Effector memory CD8-positive, alpha-beta T cell (primary cell): ENCODE measurements at regions not wholly inside any gene's neighbourhood (a gene's known extent, or its start where the extent isn't known, plus 50 kb on each side); places are given as distances from the start of the nearest gene placed in this dataset.

Experiments used
- ATAC-seq: fragments of 150-1000 bp; cut with Tn5 transposase; replicated peaks from 2 replicates; pipeline ENCODE4 v1.10.0; 2021; ENCODE audit warnings: mild to moderate bottlenecking, moderate library complexity
- DNase-seq, 3 experiments: peaks; one replicate each; pipeline ENCODE4 v3.0.0; 2021
- H3K27ac Mint-ChIP-seq, 2 donors: one replicate each; pipeline ENCODE4 v1.8.0; 2022; ENCODE audit warnings: mild to moderate bottlenecking in 2 of 2, mixed read lengths in 2 of 2, moderate library complexity in 2 of 2
- H3K27me3 Mint-ChIP-seq, 2 donors: one replicate each; pipeline ENCODE4 v1.8.0; 2022; ENCODE audit warnings: mixed read lengths in 2 of 2
- H3K36me3 Mint-ChIP-seq: one replicate; pipeline ENCODE4 v1.8.0; 2022; ENCODE audit warnings: mild to moderate bottlenecking, moderate library complexity, mixed read lengths; ENCODE audit not compliant: insufficient read depth
- H3K4me1 Mint-ChIP-seq, 2 donors: one replicate each; pipeline ENCODE4 v1.8.0; 2022; ENCODE audit warnings: low read depth in 2 of 2, mixed read lengths in 2 of 2
- H3K4me3 Mint-ChIP-seq, 2 donors: one replicate each; pipeline ENCODE4 v1.8.0; 2022; ENCODE audit warnings: mild to moderate bottlenecking in 2 of 2, mixed read lengths in 2 of 2, moderate library complexity in 2 of 2
- H3K9me3 Mint-ChIP-seq, 2 donors: one replicate each; pipeline ENCODE4 v1.8.0; 2022; ENCODE audit warnings: mixed read lengths in 2 of 2

DNA sequence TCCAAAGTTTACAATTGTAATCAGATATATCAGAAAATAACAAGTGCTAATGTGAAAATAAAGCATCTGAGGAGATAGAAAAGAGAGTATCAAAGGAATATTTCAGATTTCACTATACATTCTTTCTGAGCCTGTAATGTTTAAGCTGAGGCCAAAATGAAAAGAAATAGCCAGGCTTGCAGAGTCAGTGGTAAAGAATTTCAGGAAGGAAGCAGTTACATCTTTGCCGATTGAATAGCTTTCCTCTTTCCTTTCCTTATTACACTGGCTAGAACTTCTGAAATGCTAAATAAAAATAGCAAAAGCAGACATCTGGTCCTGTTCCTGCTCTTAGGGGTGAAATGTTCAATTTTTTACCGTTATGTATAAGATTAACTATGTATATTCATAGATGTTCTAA lies 1441.6 kb upstream of the PCDH7 start:
- Mint-ChIP-seq H3K4me1 (no peaks in the 10 kb centered on the region), H3K27me3 (no peaks in the 10 kb centered on the region), H3K9me3 (peaks cover 4 to 8% of the 10 kb centered on the region in 2 donors), H3K27ac (no peak overlapping the region), H3K4me3 (no peak overlapping the region), H3K36me3 (no peaks in the 10 kb centered on the region)
- ATAC-seq (no peak), DNase-seq (no peak)

DNA sequence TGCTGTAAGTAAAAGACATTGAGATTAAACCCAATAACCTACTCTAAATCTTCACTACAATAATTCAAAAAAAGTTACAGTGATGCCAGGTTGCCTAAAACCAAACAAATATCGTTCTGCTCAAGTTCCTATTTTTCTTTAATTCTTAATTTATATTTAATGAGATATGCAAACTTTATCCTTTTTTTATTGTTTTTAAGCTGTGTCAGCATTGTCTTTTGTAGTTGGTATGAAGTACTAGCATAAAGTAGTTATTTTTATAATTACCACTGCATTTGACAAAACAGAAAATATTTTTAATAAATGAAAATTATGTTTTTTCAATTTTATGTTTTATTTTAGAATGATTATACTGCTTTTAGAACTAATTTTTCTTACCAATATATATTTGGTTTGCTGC lies 1431.1 kb upstream of the PCDH7 start:
- Mint-ChIP-seq H3K4me1 (no peaks in the 10 kb centered on the region), H3K4me3 (no peak overlapping the region), H3K27me3 (no peaks in the 10 kb centered on the region), H3K9me3 (peaks cover 6 to 9% of the 10 kb centered on the region in 2 donors), H3K27ac (no peak overlapping the region), H3K36me3 (no peaks in the 10 kb centered on the region)
- ATAC-seq (no peak), DNase-seq (no peak)

DNA sequence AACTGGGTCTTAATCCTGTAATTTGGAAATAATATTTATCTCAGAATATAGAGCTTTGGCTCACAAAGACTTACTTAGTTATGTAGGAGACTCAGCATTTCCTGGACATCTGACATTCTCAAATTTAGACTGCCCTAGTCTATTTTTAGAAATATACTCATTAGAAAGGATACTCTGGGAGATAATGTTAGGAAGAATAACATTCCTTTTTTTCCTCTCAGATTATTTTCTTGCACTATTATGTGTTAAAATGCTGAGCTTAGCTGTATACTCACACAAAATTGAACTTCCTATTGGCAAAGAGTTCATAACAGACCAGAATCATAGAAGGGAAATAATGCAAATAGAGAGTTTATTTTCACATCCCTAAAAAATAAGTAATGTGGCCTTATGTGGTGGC lies 1424.9 kb upstream of the PCDH7 start:
- Mint-ChIP-seq H3K9me3 (peaks cover 0 to 12% of the 10 kb centered on the region in 2 donors), H3K27ac (no peak overlapping the region), H3K27me3 (no peaks in the 10 kb centered on the region), H3K4me1 (no peaks in the 10 kb centered on the region), H3K4me3 (no peak overlapping the region), H3K36me3 (no peaks in the 10 kb centered on the region)
- ATAC-seq (no peak), DNase-seq (no peak)

DNA sequence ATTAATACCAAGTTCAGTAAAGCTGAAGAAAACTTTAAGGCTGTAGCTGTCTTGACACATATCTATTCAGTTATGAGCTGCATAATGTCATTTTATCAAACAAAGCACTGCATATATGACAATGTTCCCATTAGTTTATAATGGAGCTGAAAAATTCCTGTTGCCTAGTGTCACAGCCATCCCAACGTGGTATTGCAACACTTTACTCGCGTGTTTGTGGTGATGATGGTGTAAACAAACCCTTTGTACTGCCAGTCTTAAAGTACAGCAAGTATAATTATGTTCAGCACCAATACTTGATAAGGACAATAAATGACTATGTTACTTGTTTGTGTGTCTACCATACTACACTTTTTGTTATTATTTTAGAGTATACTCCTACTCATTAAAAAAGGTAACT lies 1415.6 kb upstream of the PCDH7 start:
- H3K36me3 Mint-ChIP-seq: no peaks in the 10 kb centered on the region
- DNase-seq (no peak), ATAC-seq (no peak)
- H3K27me3 Mint-ChIP-seq: no peaks in the 10 kb centered on the region
- H3K4me1 Mint-ChIP-seq: no peaks in the 10 kb centered on the region
- H3K27ac Mint-ChIP-seq: no peak overlapping the region
- H3K9me3 Mint-ChIP-seq: peaks cover 8% of the 10 kb centered on the region in 2 donors
- H3K4me3 Mint-ChIP-seq: no peak overlapping the region

DNA sequence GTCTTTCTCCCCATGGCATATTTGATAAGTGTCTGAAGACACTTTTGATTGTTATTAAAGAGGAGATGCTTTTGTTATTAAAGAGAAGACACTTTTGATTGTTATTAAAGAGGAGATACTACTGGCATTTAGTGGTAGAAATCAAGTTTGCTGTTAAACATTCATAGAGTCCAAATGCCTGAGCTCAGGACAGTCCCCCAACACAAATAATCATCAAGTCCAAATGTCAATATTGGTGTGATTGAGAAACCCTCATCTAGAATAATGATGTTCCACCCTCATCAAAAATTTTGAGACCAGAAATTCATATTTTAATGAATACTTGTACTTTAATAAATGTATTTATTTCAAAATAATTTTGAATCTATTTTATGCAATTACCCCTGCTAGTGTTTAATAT lies 1412.9 kb upstream of the PCDH7 start:
- Mint-ChIP-seq H3K27me3 (no peaks in the 10 kb centered on the region), H3K36me3 (no peaks in the 10 kb centered on the region), H3K4me1 (no peaks in the 10 kb centered on the region), H3K9me3 (peaks cover 6 to 8% of the 10 kb centered on the region in 2 donors), H3K27ac (no peak overlapping the region), H3K4me3 (no peak overlapping the region)
- DNase-seq (no peak), ATAC-seq (no peak)

DNA sequence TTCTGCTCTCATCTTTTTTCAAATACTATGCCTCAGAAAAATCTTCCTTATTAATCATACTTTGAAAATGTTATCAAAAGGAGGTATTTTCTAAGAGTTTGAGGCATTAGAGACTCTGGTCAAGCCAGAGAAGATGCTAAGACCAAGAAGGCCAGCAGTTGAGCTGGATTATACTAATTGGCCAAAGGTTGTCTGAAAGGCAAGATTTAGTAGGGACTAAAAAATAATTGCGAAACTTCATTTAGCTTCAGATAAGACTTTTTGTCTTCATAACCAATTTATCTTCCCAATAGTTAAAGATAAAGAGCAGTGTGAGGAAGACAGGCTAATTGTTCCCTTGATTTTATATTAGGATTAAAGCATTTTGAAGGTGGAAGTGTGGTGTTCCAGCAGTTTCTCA lies 1412.4 kb upstream of the PCDH7 start:
- Mint-ChIP-seq H3K27ac (no peak overlapping the region), H3K9me3 (peaks cover 6 to 8% of the 10 kb centered on the region in 2 donors), H3K27me3 (no peaks in the 10 kb centered on the region), H3K36me3 (no peaks in the 10 kb centered on the region), H3K4me1 (no peaks in the 10 kb centered on the region), H3K4me3 (no peak overlapping the region)
- no peak for DNase-seq
- no peak for ATAC-seq

DNA sequence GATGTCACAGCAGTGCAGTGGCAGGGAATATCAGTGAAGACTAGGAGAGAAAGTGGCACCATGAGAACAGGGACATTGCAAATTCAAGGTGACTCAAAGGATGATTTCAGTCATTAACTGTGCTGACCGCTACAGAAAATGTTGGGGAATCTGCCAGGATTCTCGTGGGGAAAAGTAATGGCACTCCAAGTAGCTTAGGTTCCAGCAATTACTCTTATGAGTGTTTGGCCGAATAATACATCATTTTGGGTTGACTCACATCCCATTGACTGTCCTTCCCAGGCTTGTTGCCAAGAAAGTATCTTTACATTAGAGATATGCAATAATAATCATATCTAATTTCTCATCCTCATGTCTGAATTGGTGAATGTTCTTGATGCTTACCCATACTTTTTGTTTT lies 1411.1 kb upstream of the PCDH7 start:
- H3K9me3 Mint-ChIP-seq: peaks cover 6 to 8% of the 10 kb centered on the region in 2 donors
- no peaks in the 10 kb centered on the region for H3K27me3 Mint-ChIP-seq
- H3K36me3 Mint-ChIP-seq: no peaks in the 10 kb centered on the region
- no peak overlapping the region for H3K27ac Mint-ChIP-seq
- no peaks in the 10 kb centered on the region for H3K4me1 Mint-ChIP-seq
- H3K4me3 Mint-ChIP-seq: no peak overlapping the region
- ATAC-seq (no peak), DNase-seq (no peak)

DNA sequence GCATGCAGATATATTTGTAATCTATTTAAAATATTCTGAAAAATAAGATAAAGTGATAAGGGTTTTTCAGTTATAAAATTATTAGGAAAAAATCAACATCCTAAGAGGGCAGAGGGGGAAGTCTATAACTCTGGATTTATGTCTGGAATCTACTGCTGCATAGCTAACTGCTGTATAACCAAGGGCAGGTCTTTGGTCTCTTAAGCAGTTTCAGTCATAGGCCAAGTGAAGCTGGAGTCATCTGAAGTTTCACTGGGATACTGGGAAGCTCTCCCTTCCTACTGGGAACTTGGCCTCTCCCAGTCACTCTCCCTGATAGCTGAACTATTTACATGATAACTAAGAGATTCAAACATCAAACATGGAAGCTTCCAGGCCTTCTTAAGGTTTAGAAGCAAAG lies 1409.9 kb upstream of the PCDH7 start:
- H3K36me3 Mint-ChIP-seq: no peaks in the 10 kb centered on the region
- ATAC-seq (no peak), DNase-seq (no peak)
- no peaks in the 10 kb centered on the region for H3K27me3 Mint-ChIP-seq
- H3K4me1 Mint-ChIP-seq: no peaks in the 10 kb centered on the region
- H3K9me3 Mint-ChIP-seq: peaks cover 6 to 8% of the 10 kb centered on the region in 2 donors
- H3K4me3 Mint-ChIP-seq: no peak overlapping the region
- H3K27ac Mint-ChIP-seq: no peak overlapping the region

DNA sequence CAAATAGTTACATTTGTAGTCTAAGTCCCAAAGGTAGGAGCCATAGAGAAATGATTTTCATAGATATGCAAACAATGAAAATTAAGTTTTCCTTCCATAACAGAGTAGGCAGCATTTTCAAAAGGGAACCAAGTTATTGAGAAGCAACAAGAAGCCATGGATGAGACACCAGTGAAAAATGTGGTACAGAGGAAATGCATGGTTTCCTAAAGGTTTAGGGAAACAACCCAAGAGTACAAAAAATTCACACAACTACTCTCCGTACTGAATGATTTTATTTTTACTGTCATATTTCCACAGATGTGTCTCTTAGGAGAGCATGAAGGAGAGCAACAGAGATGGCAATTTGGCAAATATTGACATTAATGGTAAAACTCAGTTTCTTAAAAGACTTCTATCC lies 1408.9 kb upstream of the PCDH7 start:
- no peak for DNase-seq
- H3K36me3 Mint-ChIP-seq: no peaks in the 10 kb centered on the region
- no peak overlapping the region for H3K27ac Mint-ChIP-seq
- peaks cover 6 to 8% of the 10 kb centered on the region in 2 donors for H3K9me3 Mint-ChIP-seq
- H3K4me1 Mint-ChIP-seq: no peaks in the 10 kb centered on the region
- no peaks in the 10 kb centered on the region for H3K27me3 Mint-ChIP-seq
- no peak overlapping the region for H3K4me3 Mint-ChIP-seq
- no peak for ATAC-seq

DNA sequence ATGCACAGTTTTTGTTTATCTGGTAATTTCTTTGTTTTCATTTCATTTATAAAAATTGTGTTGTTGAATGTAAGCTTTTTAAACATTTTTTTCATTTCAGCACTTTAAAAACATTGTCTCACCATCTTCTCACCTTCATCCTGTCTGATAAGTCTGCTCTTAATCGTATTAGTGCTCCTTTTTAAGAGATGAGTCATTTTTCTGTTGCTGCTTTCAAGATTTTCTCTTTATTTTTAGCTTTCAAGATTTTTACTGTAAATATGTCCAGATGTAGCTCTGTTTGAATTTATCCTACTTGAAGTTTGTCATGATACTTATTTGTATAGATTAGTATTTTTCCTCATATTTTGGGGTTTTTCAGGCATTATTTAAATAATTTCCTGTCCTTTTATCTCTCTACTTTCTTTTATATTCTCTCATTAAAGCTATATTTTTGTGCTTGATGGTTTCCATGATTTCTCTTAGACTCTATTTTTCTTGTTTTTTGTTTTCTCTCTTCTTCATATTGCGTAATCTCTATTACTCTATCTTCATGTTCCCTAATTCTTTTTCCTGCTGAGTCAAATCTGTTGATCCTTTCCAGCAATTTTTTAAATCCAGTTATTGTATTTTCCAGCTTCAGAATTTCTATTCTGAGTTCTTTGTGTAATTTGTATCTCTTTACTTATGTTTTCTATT lies 1400.4 kb upstream of the PCDH7 start:
- H3K9me3 Mint-ChIP-seq: peaks cover 0 to 9% of the 10 kb centered on the region in 2 donors
- no peak overlapping the region for H3K27ac Mint-ChIP-seq
- DNase-seq (no peak), ATAC-seq (no peak)
- no peaks in the 10 kb centered on the region for H3K4me1 Mint-ChIP-seq
- H3K36me3 Mint-ChIP-seq: no peaks in the 10 kb centered on the region
- no peaks in the 10 kb centered on the region for H3K27me3 Mint-ChIP-seq
- no peak overlapping the region for H3K4me3 Mint-ChIP-seq

DNA sequence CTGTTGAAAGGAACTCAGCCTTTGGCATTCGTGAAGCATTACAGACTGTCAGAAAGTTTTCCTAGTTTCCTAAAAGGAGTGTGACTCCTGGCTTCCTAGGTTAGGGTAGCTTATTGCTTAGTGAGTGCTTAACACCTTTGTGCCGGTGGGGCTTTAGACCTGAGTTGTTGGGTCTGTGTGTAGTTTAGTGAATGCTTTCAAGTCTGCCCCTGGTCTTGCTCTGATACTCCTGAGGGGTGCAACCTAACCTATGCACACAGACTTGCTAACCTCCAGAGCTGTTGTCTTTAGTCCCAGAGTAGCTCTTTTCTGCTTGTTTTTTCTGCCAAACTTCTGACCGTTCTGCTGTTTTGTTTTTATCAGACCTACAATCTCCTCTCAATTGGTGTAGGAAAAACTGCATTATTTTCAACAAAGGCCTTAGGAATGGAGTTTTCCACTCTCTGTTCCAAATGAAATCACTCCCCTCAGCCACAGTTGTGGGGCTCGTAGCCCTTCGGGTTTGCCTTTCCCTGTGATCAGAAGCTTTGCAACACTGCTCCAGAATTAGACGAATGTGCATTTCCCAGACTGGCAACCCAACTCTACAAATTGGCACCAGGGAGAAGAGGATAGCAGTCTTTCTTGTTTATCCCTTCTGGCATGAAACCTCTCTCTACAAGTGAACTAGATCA lies 1399.1 kb upstream of the PCDH7 start:
- H3K36me3 Mint-ChIP-seq: no peaks in the 10 kb centered on the region
- H3K4me3 Mint-ChIP-seq: no peak overlapping the region
- no peak overlapping the region for H3K27ac Mint-ChIP-seq
- H3K27me3 Mint-ChIP-seq: no peaks in the 10 kb centered on the region
- ATAC-seq (no peak), DNase-seq (no peak)
- peaks cover 0 to 10% of the 10 kb centered on the region in 2 donors for H3K9me3 Mint-ChIP-seq
- no peaks in the 10 kb centered on the region for H3K4me1 Mint-ChIP-seq

DNA sequence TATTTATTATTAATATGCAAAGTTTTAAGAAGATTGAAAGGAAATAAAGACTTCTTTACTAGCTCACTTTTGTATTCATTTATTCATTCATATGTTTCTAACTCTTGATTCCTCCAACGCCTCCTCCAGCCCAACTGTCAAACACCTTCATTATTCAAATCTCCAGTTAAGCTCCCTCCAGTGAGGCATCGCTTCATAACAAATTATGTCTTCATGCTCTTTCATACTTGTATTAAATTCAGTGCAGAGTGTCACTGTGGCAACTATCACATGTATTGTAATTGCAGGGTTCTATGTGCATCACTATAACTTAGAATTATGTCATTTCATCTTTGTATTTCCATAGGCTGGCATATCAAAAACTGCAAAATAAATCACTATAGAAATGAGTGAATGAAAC lies 1394.2 kb upstream of the PCDH7 start:
- H3K4me1 Mint-ChIP-seq: no peaks in the 10 kb centered on the region
- DNase-seq (no peak), ATAC-seq (no peak)
- no peaks in the 10 kb centered on the region for H3K27me3 Mint-ChIP-seq
- H3K4me3 Mint-ChIP-seq: no peak overlapping the region
- no peaks in the 10 kb centered on the region for H3K36me3 Mint-ChIP-seq
- H3K9me3 Mint-ChIP-seq: peaks cover 1 to 10% of the 10 kb centered on the region in 2 donors
- H3K27ac Mint-ChIP-seq: no peak overlapping the region

DNA sequence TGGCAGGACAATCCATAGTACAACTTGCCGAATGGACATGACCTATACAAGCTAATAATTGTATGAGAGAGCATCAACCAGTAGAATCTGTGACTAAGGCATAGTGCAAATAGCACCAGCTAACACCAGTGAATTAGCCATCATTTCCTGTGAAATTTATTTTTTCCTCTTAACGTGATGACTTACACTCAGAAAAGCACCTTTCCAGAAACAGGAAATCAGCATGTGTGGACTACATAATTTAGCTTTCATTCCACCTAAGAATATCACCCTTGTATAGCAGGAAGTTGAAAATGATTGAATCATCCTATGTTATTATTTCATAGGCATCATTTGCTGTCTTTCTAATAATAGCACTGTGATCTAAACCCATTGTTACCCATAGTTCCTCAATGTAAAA lies 1393.4 kb upstream of the PCDH7 start:
- ATAC-seq (no peak), DNase-seq (no peak)
- no peak overlapping the region for H3K27ac Mint-ChIP-seq
- no peaks in the 10 kb centered on the region for H3K36me3 Mint-ChIP-seq
- H3K27me3 Mint-ChIP-seq: no peaks in the 10 kb centered on the region
- H3K4me1 Mint-ChIP-seq: no peaks in the 10 kb centered on the region
- peaks cover 3 to 10% of the 10 kb centered on the region in 2 donors for H3K9me3 Mint-ChIP-seq
- no peak overlapping the region for H3K4me3 Mint-ChIP-seq

DNA sequence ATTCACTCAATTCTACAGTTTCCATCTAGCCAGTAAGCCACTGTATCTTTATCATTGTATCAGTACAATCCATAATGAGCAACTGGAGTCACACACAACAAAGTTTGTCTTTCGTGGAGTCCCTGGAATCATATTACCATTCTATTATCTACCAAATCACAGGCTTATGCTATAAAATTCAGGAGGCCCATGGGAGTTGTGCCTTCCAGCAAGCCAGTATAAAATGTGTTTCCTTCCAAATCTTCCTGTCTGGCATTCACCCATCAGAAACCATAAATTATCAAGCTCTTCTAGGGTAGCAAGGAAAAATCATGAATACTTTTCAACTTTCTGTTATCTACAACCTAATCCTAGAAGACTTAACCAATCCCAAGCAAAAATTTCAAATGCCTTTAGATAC lies 1383.3 kb upstream of the PCDH7 start:
- H3K9me3 Mint-ChIP-seq: peaks cover 0 to 14% of the 10 kb centered on the region in 2 donors
- H3K36me3 Mint-ChIP-seq: no peaks in the 10 kb centered on the region
- no peaks in the 10 kb centered on the region for H3K27me3 Mint-ChIP-seq
- no peak overlapping the region for H3K4me3 Mint-ChIP-seq
- no peaks in the 10 kb centered on the region for H3K4me1 Mint-ChIP-seq
- ATAC-seq (no peak), DNase-seq (no peak)
- H3K27ac Mint-ChIP-seq: no peak overlapping the region
